SU-DHL-6 (cell line): ENCODE measurements at regions not wholly inside any gene's neighbourhood (a gene's known extent, or its start where the extent isn't known, plus 50 kb on each side); places are given as distances from the start of the nearest gene placed in this dataset.

ENCODE experiments used
- H2AFZ ChIP-seq: fragments of 200-600 bp; sonication (generic); 2 replicates; pipeline ENCODE4 v1.6.1; 2014; ENCODE audit warnings: low read depth, mild to moderate bottlenecking, moderate library complexity, mixed read lengths, antibody characterized with exemption, low read length; ENCODE audit not compliant: severe bottlenecking
- H3F3A ChIP-seq: fragments of 200-600 bp; shearing (Covaris generic); 2 replicates; pipeline ENCODE4 v1.6.0; 2016; ENCODE audit warnings: antibody characterized with exemption, mild to moderate bottlenecking; ENCODE audit not compliant: insufficient read depth
- H3K27ac ChIP-seq: fragments of 200-600 bp; sonication (generic); 2 replicates; pipeline ENCODE4 v1.5.1; 2016; ENCODE audit warnings: low read depth, mild to moderate bottlenecking, low read length, moderate library complexity, mixed read lengths
- H3K27me3 ChIP-seq: fragments of 200-600 bp; sonication (generic), shearing (Covaris generic); 2 replicates; pipeline ENCODE4 v1.6.0; 2014; ENCODE audit warnings: mild to moderate bottlenecking, low read length
- H3K36me3 ChIP-seq: fragments of 200-600 bp; sonication (generic); 2 replicates; pipeline ENCODE4 v1.6.1; 2014; ENCODE audit warnings: mild to moderate bottlenecking, low read length, mixed read lengths
- H3K4me2 ChIP-seq: fragments of 300-600, 200-600 bp; shearing (Covaris generic), sonication (generic); 2 replicates; pipeline ENCODE4 v1.6.0; 2014; ENCODE audit warnings: low read length, low read depth, mild to moderate bottlenecking; ENCODE audit not compliant: poor library complexity, severe bottlenecking
- H3K4me3 ChIP-seq: fragments of 200-600 bp; sonication (generic); 2 replicates; pipeline ENCODE4 v1.5.1; 2014; ENCODE audit warnings: antibody characterized with exemption, low read length, mild to moderate bottlenecking, mixed read lengths; ENCODE audit not compliant: insufficient read depth, poor library complexity, severe bottlenecking
- H3K79me2 ChIP-seq: fragments of 200-600 bp; sonication (generic); 2 replicates; pipeline ENCODE4 v1.6.1; 2014; ENCODE audit warnings: mild to moderate bottlenecking, low read length, moderate library complexity; ENCODE audit not compliant: insufficient read depth
- H3K9ac ChIP-seq: fragments of 200-600 bp; sonication (generic); 2 replicates; pipeline ENCODE4 v1.7.0; 2014; ENCODE audit warnings: mild to moderate bottlenecking, low read length
- H3K9me2 ChIP-seq: fragments of 200-600 bp; sonication (generic); replicated peaks from 2 replicates; pipeline ENCODE4 v1.6.1; 2014; ENCODE audit warnings: low read length; ENCODE audit not compliant: insufficient read depth
- H3K9me3 ChIP-seq: fragments of 200-600 bp; sonication (generic); 2 replicates; pipeline ENCODE4 v1.6.1; 2014; ENCODE audit warnings: low read length, mixed read lengths; ENCODE audit not compliant: insufficient read depth
- H4K20me1 ChIP-seq: fragments of 200-600 bp; sonication (generic); 2 replicates; pipeline ENCODE4 v1.6.1; 2014; ENCODE audit warnings: low read depth, mild to moderate bottlenecking, antibody characterized with exemption, low read length, moderate library complexity, mixed read lengths
- CTCF ChIP-seq: fragments of 200-600 bp; sonication (generic); IDR thresholded peaks from one replicate; pipeline ENCODE4 v1.5.1; 2017; ENCODE audit warnings: antibody characterized with exemption, mild to moderate bottlenecking, low read length, moderate library complexity; ENCODE audit not compliant: insufficient read depth, poor library complexity, severe bottlenecking
- EZH2phosphoT487 ChIP-seq: fragments of 200-600 bp; sonication (generic), shearing (Covaris generic); conservative IDR thresholded peaks from 2 replicates; pipeline ENCODE4 v1.6.1; 2018; ENCODE audit warnings: mild to moderate bottlenecking, antibody characterized with exemption, low read length, moderate library complexity, mixed read lengths

- Histone ChIP-seq H3F3A (no peaks in the 10 kb centered on the region), H3K9me3 (no peaks in the 10 kb centered on the region), H3K4me2 (no peak overlapping the region), H4K20me1 (no peaks in the 10 kb centered on the region), H3K9me2 (no peaks in the 10 kb centered on the region), H3K9ac (no peak overlapping the region), H3K79me2 (no peaks in the 10 kb centered on the region), H2AFZ (no peak overlapping the region), H3K4me3 (no peak overlapping the region), H3K27ac (no peak overlapping the region), H3K27me3 (no peaks in the 10 kb centered on the region), H3K36me3 (no peaks in the 10 kb centered on the region)
- no peak for TF ChIP-seq CTCF
- TF ChIP-seq EZH2phosphoT487: no peak
Measured at GRCh38 chr15:92324101-92324963, 69.3 kb upstream of the ST8SIA2 start.

- no peaks in the 10 kb centered on the region for H3F3A ChIP-seq
- no peak overlapping the region for H3K27ac ChIP-seq
- no peak overlapping the region for H3K4me2 ChIP-seq
- TF ChIP-seq EZH2phosphoT487 (no peak), CTCF (no peak)
- no peaks in the 10 kb centered on the region for H3K36me3 ChIP-seq
- no peaks in the 10 kb centered on the region for H4K20me1 ChIP-seq
- no peaks in the 10 kb centered on the region for H3K9me3 ChIP-seq
- no peaks in the 10 kb centered on the region for H3K9me2 ChIP-seq
- H3K4me3 ChIP-seq: no peak overlapping the region
- no peak overlapping the region for H2AFZ ChIP-seq
- H3K79me2 ChIP-seq: no peaks in the 10 kb centered on the region
- no peaks in the 10 kb centered on the region for H3K27me3 ChIP-seq
- H3K9ac ChIP-seq: no peak overlapping the region
Measured at GRCh38 chr15:92326236-92326635, 67.4 kb upstream of the ST8SIA2 start.

GRCh38 chr15:92327033-92327432, 66.6 kb upstream of the ST8SIA2 start:
- no peak overlapping the region for H3K9ac ChIP-seq
- H3K27me3 ChIP-seq: no peaks in the 10 kb centered on the region
- no peaks in the 10 kb centered on the region for H3K79me2 ChIP-seq
- no peaks in the 10 kb centered on the region for H3F3A ChIP-seq
- no peaks in the 10 kb centered on the region for H4K20me1 ChIP-seq
- H3K4me3 ChIP-seq: no peak overlapping the region
- H2AFZ ChIP-seq: no peak overlapping the region
- no peaks in the 10 kb centered on the region for H3K9me3 ChIP-seq
- H3K4me2 ChIP-seq: no peak overlapping the region
- H3K9me2 ChIP-seq: no peaks in the 10 kb centered on the region
- no peaks in the 10 kb centered on the region for H3K36me3 ChIP-seq
- no peak overlapping the region for H3K27ac ChIP-seq
- no peak for TF ChIP-seq CTCF
